ENCODE measurements at regions not wholly inside any gene's neighbourhood (a gene's known extent, or its start where the extent isn't known, plus 50 kb on each side); places are given as distances from the start of the nearest gene placed in this dataset.

DNA sequence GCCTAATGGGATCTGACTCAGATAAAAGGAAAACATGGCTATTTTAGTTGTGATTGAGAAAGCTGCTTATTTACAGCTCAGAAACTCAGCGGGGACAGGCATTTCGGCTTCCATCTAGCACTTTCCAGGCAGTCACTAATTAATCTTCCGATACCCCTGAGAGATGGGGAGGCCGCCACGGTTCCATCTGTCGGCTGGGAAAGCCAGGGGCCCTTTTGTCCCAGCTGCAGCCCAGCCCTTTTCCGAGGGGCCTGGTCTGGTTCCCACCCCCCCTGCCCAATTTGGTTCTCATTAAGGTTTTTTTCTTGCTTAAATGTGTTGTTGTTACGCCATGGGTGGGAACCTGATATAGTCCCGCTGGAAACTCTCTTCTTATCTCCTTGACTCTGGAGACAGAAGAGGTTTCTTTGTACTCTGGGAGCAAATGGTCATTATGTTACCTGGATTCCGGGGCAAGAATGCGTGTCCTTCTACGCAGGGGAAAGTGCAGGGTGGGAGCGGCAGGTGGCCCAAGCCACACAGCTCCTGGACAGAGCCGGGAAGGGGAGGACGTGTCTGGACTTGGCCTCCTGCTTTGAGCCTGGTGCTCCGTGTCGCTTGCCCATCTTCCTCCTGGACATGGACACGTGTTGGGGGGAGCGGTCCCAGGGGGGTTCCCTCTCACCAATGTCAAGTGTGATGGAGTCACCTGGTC, 50.9 kb upstream of the GSE1 start:
- DNase-seq (ENCODE audit: low spot score), result no peak

DNA sequence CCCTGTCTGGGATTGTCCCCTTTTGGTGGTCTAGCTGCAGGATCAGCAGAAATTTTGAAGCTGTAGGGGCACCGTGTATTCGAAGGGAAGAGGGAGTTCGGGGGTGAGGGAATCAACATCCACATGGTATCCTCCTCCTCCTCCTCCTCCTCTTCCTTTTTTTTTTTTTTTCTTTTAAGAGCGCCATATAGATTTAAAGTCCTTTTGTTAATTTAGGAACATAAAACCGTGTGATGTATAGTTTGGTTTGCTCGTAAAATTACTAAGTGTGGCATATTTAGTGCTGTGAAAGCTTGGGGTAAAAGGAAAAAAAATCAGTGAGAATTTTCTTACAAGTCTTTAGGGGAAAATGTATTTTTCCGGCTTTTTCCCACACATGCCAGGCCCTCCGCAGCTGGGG, 50.1 kb upstream of the GSE1 start:
- no peak for DNase-seq (ENCODE audit: low spot score)

Measured in germinal center (tissue), 1 donor.